ENCODE measurements at regions not wholly inside any gene's neighbourhood (a gene's known extent, or its start where the extent isn't known, plus 50 kb on each side); places are given as distances from the start of the nearest gene placed in this dataset.

DNA sequence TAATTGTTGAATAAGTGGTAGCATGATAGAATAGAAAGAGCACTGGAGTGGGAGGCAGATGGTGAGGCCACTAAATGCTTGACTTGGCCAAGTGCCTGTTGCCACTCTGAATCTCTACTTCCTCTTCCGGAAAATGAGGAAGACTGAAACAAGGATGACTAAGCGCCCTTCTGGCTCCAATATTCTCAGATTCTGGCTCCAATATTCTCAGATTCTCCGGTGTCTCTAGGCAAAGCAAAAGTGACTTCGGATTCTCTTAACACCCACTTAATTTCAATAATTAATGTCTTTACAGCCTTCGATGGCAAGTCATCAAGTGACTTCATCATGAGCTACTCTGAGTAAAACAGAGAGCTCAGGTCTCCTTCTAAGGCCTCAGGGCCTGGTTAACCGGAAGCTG lies 402.2 kb upstream of the FGF13 start:
- Mint-ChIP-seq H3K27me3 (no peaks in the 10 kb centered on the region), H3K27ac (no peak overlapping the region), H3K4me1 (no peaks in the 10 kb centered on the region), H3K4me3 (no peak overlapping the region), H3K9me3 (ENCODE audit: insufficient read depth) (no peaks in the 10 kb centered on the region)
- no peaks in the 10 kb centered on the region for H3K36me3 ChIP-seq (replicated peaks in 1 of 2; ENCODE audit: control extremely low read depth in 1 of 2, control insufficient read depth in 1 of 2, extremely low read depth in 1 of 2, insufficient read depth in 2 of 2, low read length in 1 of 2)
- no peak overlapping the region for H3K9ac ChIP-seq (ENCODE audit: low read length)
- no peaks in the 10 kb centered on the region for H3K79me2 ChIP-seq (ENCODE audit: control insufficient read depth, insufficient read depth, low read length)
- no peak for TF ChIP-seq EZH2 (IDR thresholded peaks at IDR 0.05; ENCODE audit: borderline replicate concordance, insufficient read depth, low read depth, low read length, poor library complexity, severe bottlenecking)
- TF ChIP-seq, protein P1, sequence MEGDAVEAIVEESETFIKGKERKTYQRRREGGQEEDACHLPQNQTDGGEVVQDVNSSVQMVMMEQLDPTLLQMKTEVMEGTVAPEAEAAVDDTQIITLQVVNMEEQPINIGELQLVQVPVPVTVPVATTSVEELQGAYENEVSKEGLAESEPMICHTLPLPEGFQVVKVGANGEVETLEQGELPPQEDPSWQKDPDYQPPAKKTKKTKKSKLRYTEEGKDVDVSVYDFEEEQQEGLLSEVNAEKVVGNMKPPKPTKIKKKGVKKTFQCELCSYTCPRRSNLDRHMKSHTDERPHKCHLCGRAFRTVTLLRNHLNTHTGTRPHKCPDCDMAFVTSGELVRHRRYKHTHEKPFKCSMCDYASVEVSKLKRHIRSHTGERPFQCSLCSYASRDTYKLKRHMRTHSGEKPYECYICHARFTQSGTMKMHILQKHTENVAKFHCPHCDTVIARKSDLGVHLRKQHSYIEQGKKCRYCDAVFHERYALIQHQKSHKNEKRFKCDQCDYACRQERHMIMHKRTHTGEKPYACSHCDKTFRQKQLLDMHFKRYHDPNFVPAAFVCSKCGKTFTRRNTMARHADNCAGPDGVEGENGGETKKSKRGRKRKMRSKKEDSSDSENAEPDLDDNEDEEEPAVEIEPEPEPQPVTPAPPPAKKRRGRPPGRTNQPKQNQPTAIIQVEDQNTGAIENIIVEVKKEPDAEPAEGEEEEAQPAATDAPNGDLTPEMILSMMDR (IDR thresholded peaks at IDR 0.05), result no peak
- H3K4me2 ChIP-seq (replicated peaks; ENCODE audit: low read depth, low read length, poor library complexity, severe bottlenecking), result no peak overlapping the region
- no peak overlapping the region for H3K27ac ChIP-seq (ENCODE audit: low read length in 2 of 2)
- no peaks in the 10 kb centered on the region for H3K4me1 ChIP-seq (ENCODE audit: control insufficient read depth in 2 of 2, insufficient read depth in 2 of 2, low read length in 2 of 2)
- ATAC-seq (ENCODE audit: low read depth), result no peak
- H3K9me3 ChIP-seq (ENCODE audit: control extremely low read depth in 1 of 3, control insufficient read depth in 2 of 3, insufficient read depth in 1 of 3, low read length in 2 of 3), result no peaks in the 10 kb centered on the region
- 100% methylated on average over 2 of the region's 6 CpGs for WGBS (ENCODE audit: insufficient coverage)
- ChIA-PET POLR2A (no interaction called here), CTCF (no interaction called here)
- no peak overlapping the region for H2AFZ ChIP-seq (ENCODE audit: insufficient read depth, low read depth, low read length, poor library complexity, severe bottlenecking)
- no peak overlapping the region for H3K4me3 ChIP-seq (ENCODE audit: control extremely low read depth in 1 of 5, extremely low read depth in 1 of 5, insufficient read depth in 1 of 5, low read depth in 2 of 5, low read length in 4 of 5)
- intact Hi-C loops (cut with micrococcal nuclease), result no loop called here
- H3K27me3 ChIP-seq (replicated peaks in 1 of 4; ENCODE audit: control extremely low read depth in 1 of 4, control insufficient read depth in 3 of 4, insufficient read depth in 4 of 4, low read length in 3 of 4), result no peaks in the 10 kb centered on the region
- H4K20me1 ChIP-seq (ENCODE audit: control insufficient read depth, insufficient read depth, low read length, poor library complexity, severe bottlenecking), result no peaks in the 10 kb centered on the region
- DNase-seq, result no peak

DNA sequence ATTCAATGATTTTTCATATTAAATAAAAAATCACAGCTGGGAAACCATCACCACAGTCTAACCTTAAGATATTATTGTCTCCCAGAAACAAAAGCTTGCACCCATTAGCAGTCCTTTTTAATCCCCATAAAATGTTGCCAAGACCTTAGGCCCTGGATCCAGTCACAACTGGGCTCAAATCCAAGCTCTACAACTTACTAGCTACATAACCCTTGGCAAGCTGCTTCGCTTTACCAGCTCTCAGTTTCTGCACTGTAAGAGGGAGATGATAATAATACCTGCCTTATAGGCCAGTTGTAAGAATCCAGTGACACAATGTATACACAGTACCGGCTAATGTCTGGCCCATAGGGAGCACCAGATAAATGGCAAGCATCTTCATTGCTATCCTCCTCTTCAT lies 400.9 kb upstream of the FGF13 start:
- no peaks in the 10 kb centered on the region for H3K79me2 ChIP-seq (ENCODE audit: control insufficient read depth, insufficient read depth, low read length)
- H2AFZ ChIP-seq (ENCODE audit: insufficient read depth, low read depth, low read length, poor library complexity, severe bottlenecking), result no peak overlapping the region
- no peaks in the 10 kb centered on the region for H4K20me1 ChIP-seq (ENCODE audit: control insufficient read depth, insufficient read depth, low read length, poor library complexity, severe bottlenecking)
- no peaks in the 10 kb centered on the region for H3K4me1 ChIP-seq (ENCODE audit: control insufficient read depth in 2 of 2, insufficient read depth in 2 of 2, low read length in 2 of 2)
- Mint-ChIP-seq H3K27me3 (no peaks in the 10 kb centered on the region), H3K4me1 (no peaks in the 10 kb centered on the region), H3K9me3 (ENCODE audit: insufficient read depth) (no peaks in the 10 kb centered on the region), H3K4me3 (no peak overlapping the region), H3K27ac (no peak overlapping the region)
- no peak for TF ChIP-seq EZH2 (IDR thresholded peaks at IDR 0.05; ENCODE audit: borderline replicate concordance, insufficient read depth, low read depth, low read length, poor library complexity, severe bottlenecking)
- TF ChIP-seq, protein P1 (IDR thresholded peaks at IDR 0.05), result no peak
- intact Hi-C loops (cut with micrococcal nuclease), result no loop called here
- no peak overlapping the region for H3K27ac ChIP-seq (ENCODE audit: low read length in 2 of 2)
- DNase-seq (no peak), ATAC-seq (ENCODE audit: low read depth) (no peak)
- no peaks in the 10 kb centered on the region for H3K9me3 ChIP-seq (ENCODE audit: control extremely low read depth in 1 of 3, control insufficient read depth in 2 of 3, insufficient read depth in 1 of 3, low read length in 2 of 3)
- no peaks in the 10 kb centered on the region for H3K36me3 ChIP-seq (replicated peaks in 1 of 2; ENCODE audit: control extremely low read depth in 1 of 2, control insufficient read depth in 1 of 2, extremely low read depth in 1 of 2, insufficient read depth in 2 of 2, low read length in 1 of 2)
- POLR2A ChIA-PET, result no interaction called here
- WGBS (ENCODE audit: insufficient coverage), result no CpG with 5 or more reads among the region's 2 CpGs
- no peak overlapping the region for H3K9ac ChIP-seq (ENCODE audit: low read length)
- no peak overlapping the region for H3K4me2 ChIP-seq (replicated peaks; ENCODE audit: low read depth, low read length, poor library complexity, severe bottlenecking)
- CTCF ChIA-PET, result no interaction called here
- H3K27me3 ChIP-seq (replicated peaks in 1 of 4; ENCODE audit: control extremely low read depth in 1 of 4, control insufficient read depth in 3 of 4, insufficient read depth in 4 of 4, low read length in 3 of 4), result no peaks in the 10 kb centered on the region
- H3K4me3 ChIP-seq (ENCODE audit: control extremely low read depth in 1 of 5, extremely low read depth in 1 of 5, insufficient read depth in 1 of 5, low read depth in 2 of 5, low read length in 4 of 5), result no peak overlapping the region
